GM18508 (cell line): ENCODE measurements at regions not wholly inside any gene's neighbourhood (a gene's known extent, or its start where the extent isn't known, plus 50 kb on each side); places are given as distances from the start of the nearest gene placed in this dataset.

Experiments
- ATAC-seq: cut with Tn5 transposase; IDR thresholded peaks from one replicate; pipeline ENCODE4 v1.9.1; 2021; ENCODE audit warnings: moderate number of reproducible peaks; ENCODE audit not compliant: insufficient read depth, unreplicated experiment

- ATAC-seq, result no peak
Observed at GRCh38 chr20:19073584-19074218, 138.7 kb upstream of the SLC24A3 start.

GRCh38 chr20:19074356-19074755 lies 138.1 kb upstream of the SLC24A3 start:
- ATAC-seq, result no peak

- ATAC-seq, result no peak
Observed at GRCh38 chr20:19074828-19075516, 137.5 kb upstream of the SLC24A3 start.

- no peak for ATAC-seq
Observed at GRCh38 chr20:19077370-19078220, 134.8 kb upstream of the SLC24A3 start.

- no peak for ATAC-seq
Observed at GRCh38 chr20:19078448-19079373, 133.7 kb upstream of the SLC24A3 start.

GRCh38 chr20:19079536-19080299 lies 132.7 kb upstream of the SLC24A3 start:
- no peak for ATAC-seq

GRCh38 chr20:19081937-19082336 lies 130.5 kb upstream of the SLC24A3 start:
- no peak for ATAC-seq

GRCh38 chr20:19083136-19083621 lies 129.3 kb upstream of the SLC24A3 start:
- no peak for ATAC-seq

GRCh38 chr20:19090332-19090731 lies 122.1 kb upstream of the SLC24A3 start:
- no peak for ATAC-seq

- ATAC-seq, result no peak
Observed at GRCh38 chr20:19094959-19095541, 117.4 kb upstream of the SLC24A3 start.

- ATAC-seq, result no peak
Observed at GRCh38 chr20:19095762-19096161, 116.7 kb upstream of the SLC24A3 start.

GRCh38 chr20:19096843-19097242 lies 115.6 kb upstream of the SLC24A3 start:
- ATAC-seq, result no peak

GRCh38 chr20:19098117-19098516 lies 114.3 kb upstream of the SLC24A3 start:
- no peak for ATAC-seq

- no peak for ATAC-seq
Observed at GRCh38 chr20:19098806-19099578, 113.5 kb upstream of the SLC24A3 start.

- no peak for ATAC-seq
Observed at GRCh38 chr20:19099596-19100545, 112.6 kb upstream of the SLC24A3 start.

GRCh38 chr20:19100975-19101374 lies 111.5 kb upstream of the SLC24A3 start:
- no peak for ATAC-seq

- no peak for ATAC-seq
Observed at GRCh38 chr20:19104186-19104585, 108.3 kb upstream of the SLC24A3 start.
